HCT116 (cell line): ENCODE measurements at regions not wholly inside any gene's neighbourhood (a gene's known extent, or its start where the extent isn't known, plus 50 kb on each side); places are given as distances from the start of the nearest gene placed in this dataset.

ENCODE experiments used
- ATAC-seq: fragments of 200-7000 bp; cut with Tn5 transposase; 2 replicates; pipeline ENCODE4 v1.9.1; 2020; ENCODE audit warnings: mild to moderate bottlenecking, moderate library complexity
- BruUV-seq: library from RNA; stranded (reverse); fragments of 400-500 nt; replicated peaks from 2 replicates; lab custom pipeline; 2021; lab: Mats Ljungman, UMichigan
- CTCF ChIA-PET: fragments of 300-600 bp; sonication (Branson Sonifier 250); formaldehyde crosslinking; loops from one replicate; lab custom pipeline; 2021; ENCODE audit warnings: antibody characterized with exemption; lab: Charles Lee
- POLR2A ChIA-PET: fragments of 300-600, 350-600 bp; sonication (Branson Sonifier 250); formaldehyde crosslinking; loops from one replicate; lab custom pipeline; 2021; ENCODE audit warnings: antibody characterized with exemption; lab: Charles Lee
- RAD21 ChIA-PET, 2 experiments: fragments of 300-600 bp; sonication (Branson Sonifier 250); formaldehyde crosslinking; loops; one replicate each; lab custom pipeline; 2023; ENCODE audit warnings: low total read pairs in 2 of 2; ENCODE audit not compliant: uncharacterized antibody in 2 of 2, unreplicated experiment in 2 of 2, low non-redundant PET in 1 of 2; lab: Charles Lee
- DNase-seq: peaks from one replicate; pipeline ENCODE4 v3.0.0-alpha.2; 2010; ENCODE audit warnings: low read depth, low spot score
- H2AFZ ChIP-seq: fragments of 200-600 bp; shearing (Covaris generic), sonication (generic); 2 replicates; pipeline ENCODE4 v1.6.1; 2017; ENCODE audit warnings: low read depth, mixed run types, mixed read lengths, antibody characterized with exemption, low read length; ENCODE audit not compliant: poor library complexity, severe bottlenecking
- H3K27ac ChIP-seq: 2 replicates; pipeline ENCODE4 v1.5.1; 2012; ENCODE audit warnings: low read depth, low read length
- H3K27me3 ChIP-seq: fragments of 200-600 bp; sonication (generic); 2 replicates; pipeline ENCODE4 v1.6.1; 2016; ENCODE audit warnings: mixed run types, low read length, mixed read lengths; ENCODE audit not compliant: insufficient read depth
- H3K36me3 ChIP-seq, 2 experiments: fragments of 200-500 bp in 1 of 2; fragments of 200-600 bp in 1 of 2; sonication (Bioruptor generic) in 1 of 2; sonication (generic) in 1 of 2; 2 replicates each; pipeline versions ENCODE4 v1.5.1 to v1.6.1; 2014 to 2016; ENCODE audit warnings: low read length in 2 of 2, inconsistent platforms in 1 of 2, mixed read lengths in 1 of 2, mixed run types in 1 of 2; ENCODE audit not compliant: insufficient read depth in 2 of 2, control insufficient read depth in 1 of 2
- H3K4me1 ChIP-seq, 2 experiments: fragments of 200-600 bp in 1 of 2; sonication (generic) in 1 of 2; 2 replicates each; pipeline versions ENCODE4 v1.5.1 to v1.6.1; 2012 to 2017; ENCODE audit warnings: low read length in 2 of 2, inconsistent platforms in 1 of 2, mild to moderate bottlenecking in 1 of 2, mixed read lengths in 1 of 2, mixed run types in 1 of 2, moderate library complexity in 1 of 2; ENCODE audit not compliant: insufficient read depth in 2 of 2, control insufficient read depth in 1 of 2
- H3K4me2 ChIP-seq: fragments of 200-600 bp; sonication (generic); 2 replicates; pipeline ENCODE4 v1.6.1; 2017; ENCODE audit warnings: mixed run types, low read length, mixed read lengths
- H3K4me3 ChIP-seq, 2 experiments: fragments of 200-600 bp in 1 of 2; sonication (generic) in 1 of 2; replicated peaks in 1 of 2; 2 replicates each; pipeline ENCODE4 v1.5.1; 2011 to 2016; ENCODE audit warnings: low read length in 2 of 2, control low read depth in 1 of 2, low read depth in 1 of 2, mild to moderate bottlenecking in 1 of 2, mixed read lengths in 1 of 2, mixed run types in 1 of 2
- H3K79me2 ChIP-seq: fragments of 200-600 bp; sonication (generic); 2 replicates; pipeline ENCODE4 v1.6.1; 2017; ENCODE audit warnings: mild to moderate bottlenecking, mixed run types, low read length, moderate library complexity, mixed read lengths; ENCODE audit not compliant: insufficient read depth
- H3K9ac ChIP-seq: fragments of 200-600 bp; sonication (generic); 2 replicates; pipeline ENCODE4 v1.6.1; 2016; ENCODE audit warnings: low read length, mixed read lengths
- H3K9me2 ChIP-seq: fragments of 200-600 bp; sonication (generic), shearing (Covaris generic); 2 replicates; pipeline ENCODE4 v1.6.1; 2017; ENCODE audit warnings: mixed run types, mild to moderate bottlenecking, moderate library complexity; ENCODE audit not compliant: insufficient read depth
- H3K9me3 ChIP-seq, 2 experiments: fragments of 200-500 bp in 1 of 2; fragments of 200-600 bp in 1 of 2; sonication (Bioruptor generic) in 1 of 2; sonication (generic) in 1 of 2; 2 replicates each; pipeline ENCODE4 v1.6.1; 2014 to 2017; ENCODE audit warnings: low read length in 2 of 2, mixed read lengths in 2 of 2, inconsistent platforms in 1 of 2, low read depth in 1 of 2, mild to moderate bottlenecking in 1 of 2, mixed run types in 1 of 2, moderate library complexity in 1 of 2; ENCODE audit not compliant: control insufficient read depth in 1 of 2, insufficient read depth in 1 of 2
- H4K20me1 ChIP-seq: fragments of 200-600 bp; sonication (generic), shearing (Covaris generic); 2 replicates; pipeline ENCODE4 v1.6.1; 2017; ENCODE audit warnings: mixed run types, mild to moderate bottlenecking, moderate library complexity; ENCODE audit not compliant: insufficient read depth
- CBX3 ChIP-seq: IDR thresholded peaks from 2 replicates; pipeline ENCODE4 v1.6.1; 2012; ENCODE audit warnings: low read depth
- EZH2phosphoT487 ChIP-seq: fragments of 200-600 bp; IDR thresholded peaks from 2 replicates; pipeline ENCODE4 v1.6.1; 2018; ENCODE audit warnings: antibody characterized with exemption, borderline replicate concordance
- POLR2A ChIP-seq: IDR thresholded peaks from 2 replicates; pipeline ENCODE4 v1.7.0; 2011; ENCODE audit warnings: borderline replicate concordance; ENCODE audit not compliant: insufficient read depth, insufficient read length; ENCODE audit errors: extremely low read depth
- POLR2AphosphoS5 ChIP-seq: IDR thresholded peaks from 2 replicates; pipeline ENCODE4 v1.6.1; 2011; ENCODE audit warnings: mild to moderate bottlenecking, low read depth, low read length, moderate library complexity
- RAD21 ChIP-seq: IDR thresholded peaks from 2 replicates; pipeline ENCODE4 v1.6.1; 2012; ENCODE audit warnings: low read depth, mild to moderate bottlenecking
- REST ChIP-seq: IDR thresholded peaks from 2 replicates; pipeline ENCODE4 v1.6.1; 2012; ENCODE audit warnings: low read depth
- SIN3A ChIP-seq: IDR thresholded peaks from 2 replicates; pipeline ENCODE4 v1.6.1; 2012; ENCODE audit warnings: low read depth
- SP1 ChIP-seq: IDR thresholded peaks from 2 replicates; pipeline ENCODE4 v1.6.1; 2012; ENCODE audit warnings: low read depth
- SRF ChIP-seq: IDR thresholded peaks from 2 replicates; pipeline ENCODE4 v1.6.1; 2012; ENCODE audit warnings: low read depth
- TCF7L2 ChIP-seq: IDR thresholded peaks from 2 replicates; pipeline ENCODE4 v1.7.0; 2011; ENCODE audit warnings: borderline replicate concordance, inconsistent platforms; ENCODE audit not compliant: insufficient read depth, insufficient read length; ENCODE audit errors: extremely low read depth
- ZFX ChIP-seq: fragments of 450-650 bp; IDR thresholded peaks from 2 replicates; pipeline ENCODE4 v1.6.1; 2017
- ZNF274 ChIP-seq: fragments of 200-500 bp; sonication (Bioruptor generic); IDR thresholded peaks from 2 replicates; pipeline ENCODE4 v1.6.1; 2014; ENCODE audit warnings: mild to moderate bottlenecking, low read depth, low read length, inconsistent platforms
- intact Hi-C: fragments of 100-400 bp; cut with micrococcal nuclease; formaldehyde crosslinking; loops from 2 replicates; pipeline ENCODE4 v1.10.0; 2022
- TF ChIP-seq, protein P1 (sequence below): IDR thresholded peaks from 2 replicates; pipeline ENCODE4 v1.6.1; 2012

- BruUV-seq = no TSS peak
- TF ChIP-seq POLR2AphosphoS5 (no peak), ZFX (no peak)
- peaks cover 0 to 17% of the 10 kb centered on the region in 2 experiments; a peak in 2 of 4 replicates for H3K4me1 ChIP-seq
- H3K9me3 ChIP-seq = peaks cover 5 to 12% of the 10 kb centered on the region in 2 experiments; a peak in 3 of 4 replicates
- H3K9ac ChIP-seq = no peak overlapping the region
- H3K36me3 ChIP-seq = no peaks in the 10 kb centered on the region
- H2AFZ ChIP-seq = no peak overlapping the region
- DNase-seq (no peak), ATAC-seq (no peak)
- ChIA-PET CTCF (no interaction called here), RAD21 (no interaction called here), POLR2A (no interaction called here)
- intact Hi-C loops = no loop called here
- no peak overlapping the region for H3K27ac ChIP-seq
- no peak overlapping the region for H3K4me3 ChIP-seq
- no peaks in the 10 kb centered on the region for H3K9me2 ChIP-seq
- no peaks in the 10 kb centered on the region for H4K20me1 ChIP-seq
- H3K27me3 ChIP-seq = no peaks in the 10 kb centered on the region
- H3K4me2 ChIP-seq = no peak overlapping the region
- H3K79me2 ChIP-seq = no peaks in the 10 kb centered on the region
Observed at GRCh38 chr9:38166501-38166900, 97.5 kb upstream of the SHB start.

DNA sequence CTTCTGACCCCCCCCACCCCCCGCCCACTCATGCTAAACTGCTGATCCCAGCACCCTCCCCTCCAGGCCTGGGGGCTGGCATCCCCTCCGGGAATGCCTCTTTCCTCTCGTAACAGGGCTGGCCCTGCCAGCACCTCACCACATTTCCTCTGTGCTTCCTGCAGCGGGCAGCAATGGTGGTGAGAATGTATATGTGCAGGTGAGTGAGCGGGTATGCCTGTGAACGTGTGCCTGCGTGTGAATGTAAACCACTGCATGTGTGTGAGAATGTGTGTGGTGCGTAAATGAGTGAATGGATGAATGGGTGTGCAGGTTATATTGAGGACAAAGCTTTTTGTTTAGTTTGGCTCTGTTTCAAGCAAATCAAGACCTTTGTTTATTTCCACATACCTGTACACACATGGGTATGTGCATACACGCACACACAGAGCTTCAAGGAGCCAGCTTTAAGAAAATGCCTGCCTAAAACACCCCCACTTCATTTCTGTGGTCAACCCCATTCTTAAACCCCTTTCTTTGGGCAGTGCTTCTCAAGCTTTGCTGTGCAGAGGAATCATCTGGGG, 95.7 kb upstream of the SHB start:
- no peak for ATAC-seq
- Histone ChIP-seq H4K20me1 (no peaks in the 10 kb centered on the region), H3K9me2 (no peaks in the 10 kb centered on the region), H3K27me3 (no peaks in the 10 kb centered on the region), H3K9me3 (peaks cover 3 to 4% of the 10 kb centered on the region in 2 experiments; a peak in 2 of 4 replicates), H3K4me1 (0 out of 4 replicates have a peak, but pooled peaks cover 0 to 2% of the 10 kb centered on the region in 2 experiments)
- POLR2A ChIA-PET = no interaction called here
- TF ChIP-seq POLR2A (no peak), REST (no peak), CBX3 (no peak), SRF (no peak), ZFX (no peak), SP1 (no peak), SIN3A (no peak), ZNF274 (no peak), TCF7L2 (no peak), RAD21 (no peak), EZH2phosphoT487 (no peak)
- TF ChIP-seq, protein P1, sequence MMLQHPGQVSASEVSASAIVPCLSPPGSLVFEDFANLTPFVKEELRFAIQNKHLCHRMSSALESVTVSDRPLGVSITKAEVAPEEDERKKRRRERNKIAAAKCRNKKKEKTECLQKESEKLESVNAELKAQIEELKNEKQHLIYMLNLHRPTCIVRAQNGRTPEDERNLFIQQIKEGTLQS = no peak
- TF ChIP-seq, all 23 proteins: peak for 0
- Histone ChIP-seq H3K9ac (no peak overlapping the region), H3K27ac (no peak overlapping the region), H3K36me3 (no peaks in the 10 kb centered on the region), H2AFZ (no peak overlapping the region), H3K79me2 (no peaks in the 10 kb centered on the region), H3K4me3 (no peak overlapping the region), H3K4me2 (no peak overlapping the region)
- ChIA-PET CTCF (no interaction called here), RAD21 (no interaction called here)
- intact Hi-C loops = loop anchor here (5.0 kb wide), 2 partner anchors 77 to 198 kb away; no protein-coding TSS in a partner anchor
- no peak for DNase-seq
- no TSS peak for BruUV-seq
